BJ (cell line): ENCODE measurements at regions not wholly inside any gene's neighbourhood (a gene's known extent, or its start where the extent isn't known, plus 50 kb on each side); places are given as distances from the start of the nearest gene placed in this dataset.

ENCODE experiments used
- CTCF ChIA-PET: fragments of 350-600 bp; formaldehyde crosslinking; extraction: SDS; loops from one replicate; lab custom pipeline; 2021; ENCODE audit warnings: antibody characterized with exemption, inconsistent platforms; lab: Yijun Ruan, JAX
- POLR2A ChIA-PET: fragments of 300-600 bp; sonication (Branson Sonifier 250); formaldehyde crosslinking; extraction: SDS; loops from one replicate; lab custom pipeline; 2021; ENCODE audit warnings: antibody characterized with exemption; lab: Charles Lee
- DNase-seq: peaks from one replicate; pipeline ENCODE4 v3.0.0-alpha.2; 2011; ENCODE audit warnings: low read depth
- H3K27me3 ChIP-seq: 2 replicates; pipeline ENCODE4 v1.6.0; 2011; ENCODE audit warnings: low read length; ENCODE audit not compliant: control insufficient read depth, insufficient read depth
- H3K36me3 ChIP-seq: 2 replicates; pipeline ENCODE4 v1.5.1; 2011; ENCODE audit warnings: low read length; ENCODE audit not compliant: control insufficient read depth, insufficient read depth
- H3K4me3 ChIP-seq: 2 replicates; pipeline ENCODE4 v1.5.1; 2011; ENCODE audit warnings: low read depth, mild to moderate bottlenecking, control low read depth, low read length
- CTCF ChIP-seq: IDR thresholded peaks from 2 replicates; pipeline ENCODE4 v1.5.1; 2011; ENCODE audit warnings: low read depth, mild to moderate bottlenecking, control low read depth, inconsistent platforms, low read length, moderate library complexity; ENCODE audit not compliant: insufficient read depth

- no peak for TF ChIP-seq CTCF
- H3K4me3 ChIP-seq, result no peak overlapping the region
- DNase-seq, result no peak
- H3K27me3 ChIP-seq, result no peaks in the 10 kb centered on the region; the same call in 1 of the 2 replicates
- POLR2A ChIA-PET, result no interaction called here
- no peaks in the 10 kb centered on the region for H3K36me3 ChIP-seq
- CTCF ChIA-PET, result no interaction called here
These were observed 691.7 kb upstream of the ADGRL2 start for GRCh38 chr1:81109038-81109437.

GRCh38 chr1:81097860-81098259 is 702.9 kb upstream of the ADGRL2 start:
- H3K36me3 ChIP-seq, result no peaks in the 10 kb centered on the region
- H3K27me3 ChIP-seq, result no peaks in the 10 kb centered on the region
- POLR2A ChIA-PET, result no interaction called here
- no peak overlapping the region for H3K4me3 ChIP-seq
- CTCF ChIA-PET, result interaction anchor here (1.0 kb wide), 1 partner anchor 14 kb away, joined by 3 read pairs; no protein-coding TSS in a partner anchor
- TF ChIP-seq CTCF, result no peak
- DNase-seq, result no peak

- H3K36me3 ChIP-seq, result no peaks in the 10 kb centered on the region
- H3K4me3 ChIP-seq, result no peak overlapping the region
- no peak for TF ChIP-seq CTCF
- ChIA-PET CTCF (interaction anchor here (0.6 kb wide), 1 partner anchor 348 kb away, joined by 3 read pairs; no protein-coding TSS in a partner anchor), POLR2A (no interaction called here)
- H3K27me3 ChIP-seq, result no peaks in the 10 kb centered on the region
- no peak for DNase-seq
These were observed 727.2 kb upstream of the ADGRL2 start for GRCh38 chr1:81073580-81073979.

GRCh38 chr1:81071969-81072753 is 728.6 kb upstream of the ADGRL2 start:
- TF ChIP-seq CTCF, result no peak
- CTCF ChIA-PET, result no interaction called here
- Histone ChIP-seq H3K36me3 (no peaks in the 10 kb centered on the region), H3K27me3 (no peaks in the 10 kb centered on the region), H3K4me3 (no peak overlapping the region)
- no peak for DNase-seq
- POLR2A ChIA-PET, result no interaction called here

- Histone ChIP-seq H3K36me3 (no peaks in the 10 kb centered on the region), H3K4me3 (no peak overlapping the region), H3K27me3 (no peaks in the 10 kb centered on the region)
- POLR2A ChIA-PET, result no interaction called here
- no peak for DNase-seq
- no peak for TF ChIP-seq CTCF
- CTCF ChIA-PET, result no interaction called here
These were observed 729.5 kb upstream of the ADGRL2 start for GRCh38 chr1:81071072-81071858.
